Caco-2 (cell line): ENCODE measurements at regions not wholly inside any gene's neighbourhood (a gene's known extent, or its start where the extent isn't known, plus 50 kb on each side); places are given as distances from the start of the nearest gene placed in this dataset.

Source experiments
- BruUV-seq: library from RNA; stranded (reverse); fragments of 400-500 nt; replicated peaks from 2 replicates; lab custom pipeline; 2021; lab: Mats Ljungman, UMichigan
- CTCF ChIA-PET: fragments of 300-600 bp; sonication (Branson Sonifier 250); formaldehyde crosslinking; loops from one replicate; lab custom pipeline; 2022; ENCODE audit warnings: antibody characterized with exemption; lab: Charles Lee
- POLR2A ChIA-PET: fragments of 300-600 bp; sonication (Branson Sonifier 250); formaldehyde crosslinking; loops from one replicate; lab custom pipeline; 2022; ENCODE audit warnings: antibody characterized with exemption; lab: Charles Lee
- DNase-seq, 2 experiments: peaks; one replicate each; pipeline versions ENCODE4 v3.0.0 to v3.0.0-alpha.2; 2020 to 2022
- H3K27me3 ChIP-seq: replicated peaks from 2 replicates; pipeline ENCODE4 v1.6.0; 2011; ENCODE audit warnings: low read length; ENCODE audit not compliant: control insufficient read depth, insufficient read depth
- H3K36me3 ChIP-seq: 2 replicates; pipeline ENCODE4 v1.5.1; 2011; ENCODE audit warnings: low read length; ENCODE audit not compliant: control insufficient read depth, insufficient read depth
- H3K4me1 ChIP-seq: fragments of 250-450 bp; sonication (Bioruptor Pico); 2 replicates; pipeline ENCODE4 v1.5.1; 2020; ENCODE audit warnings: mild to moderate bottlenecking
- H3K4me3 ChIP-seq: 2 replicates; pipeline ENCODE4 v1.5.1; 2011; ENCODE audit warnings: low read depth, mild to moderate bottlenecking, control low read depth, low read length
- H3K9me3 ChIP-seq: fragments of 250-450 bp; sonication (Bioruptor Pico); 2 replicates; pipeline ENCODE4 v1.5.1; 2020; ENCODE audit warnings: mild to moderate bottlenecking, moderate library complexity
- H3K27ac Mint-ChIP-seq: one replicate; pipeline ENCODE4 v1.8.0; 2022; ENCODE audit warnings: mixed read lengths; ENCODE audit not compliant: unreplicated experiment
- H3K27me3 Mint-ChIP-seq: one replicate; pipeline ENCODE4 v1.8.0; 2022; ENCODE audit warnings: mixed read lengths; ENCODE audit not compliant: insufficient read depth, unreplicated experiment
- H3K36me3 Mint-ChIP-seq: one replicate; pipeline ENCODE4 v1.8.0; 2022; ENCODE audit warnings: mild to moderate bottlenecking, mixed read lengths; ENCODE audit not compliant: insufficient read depth, unreplicated experiment
- H3K4me1 Mint-ChIP-seq: one replicate; pipeline ENCODE4 v1.8.0; 2022; ENCODE audit warnings: low read depth, mixed read lengths; ENCODE audit not compliant: unreplicated experiment
- H3K4me3 Mint-ChIP-seq: one replicate; pipeline ENCODE4 v1.8.0; 2022; ENCODE audit warnings: mild to moderate bottlenecking, moderate library complexity, mixed read lengths; ENCODE audit not compliant: unreplicated experiment
- H3K9me3 Mint-ChIP-seq: one replicate; pipeline ENCODE4 v1.8.0; 2022; ENCODE audit warnings: mixed read lengths; ENCODE audit not compliant: unreplicated experiment
- intact Hi-C: fragments of 100-400 bp; cut with micrococcal nuclease; formaldehyde crosslinking; loops from one replicate; pipeline ENCODE4 v1.10.0; 2022; ENCODE audit not compliant: unreplicated experiment
- TF ChIP-seq, protein P1 (sequence below), 2 experiments: fragments of 200-600 bp in 1 of 2; IDR thresholded peaks; 1 replicate in 1 of 2; 2 replicates in 1 of 2; pipeline versions ENCODE4 v1.5.1 to v1.8.0; 2011 to 2022; ENCODE audit warnings: antibody characterized with exemption in 1 of 2, control low read depth in 1 of 2, inconsistent platforms in 1 of 2, low read depth in 1 of 2, low read length in 1 of 2, mild to moderate bottlenecking in 1 of 2, moderate library complexity in 1 of 2; ENCODE audit not compliant: insufficient read depth in 1 of 2, severe bottlenecking in 1 of 2, unreplicated experiment in 1 of 2

DNA sequence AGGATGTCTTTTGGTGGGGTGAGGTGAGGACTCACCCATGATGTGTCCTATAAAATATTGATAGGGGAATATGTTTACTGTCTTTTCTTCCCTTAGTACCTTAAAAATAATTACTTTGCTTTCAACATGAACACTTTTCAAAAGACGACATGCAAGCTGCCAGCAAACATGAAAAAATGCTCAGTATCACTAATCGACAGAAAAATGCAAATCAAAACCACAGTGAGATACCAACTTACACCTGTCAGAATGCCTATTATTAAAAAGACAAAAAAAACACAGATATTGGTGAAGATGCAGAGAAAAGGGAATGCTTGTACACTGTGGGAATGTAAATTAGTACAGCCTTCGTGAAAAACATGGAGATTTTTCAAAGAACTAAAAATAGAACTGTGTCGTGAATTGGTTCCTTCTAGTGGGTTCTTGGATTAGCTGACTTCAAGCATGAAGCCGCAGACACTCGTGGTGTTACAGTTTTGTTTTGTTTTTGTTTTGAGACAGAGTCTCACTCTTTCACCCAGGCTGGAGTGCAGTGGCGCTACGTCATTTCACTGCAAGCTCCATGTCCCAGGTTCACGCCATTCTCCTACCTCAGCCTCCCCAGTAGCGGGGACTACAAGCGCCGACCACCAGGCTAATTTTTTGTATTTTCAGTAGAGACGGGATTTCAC is 160.9 kb downstream of the FGF9 start:
- H3K9me3 ChIP-seq, result no peaks in the 10 kb centered on the region
- no peak overlapping the region for H3K27ac Mint-ChIP-seq
- H3K4me3 ChIP-seq, result no peak overlapping the region
- H3K36me3 ChIP-seq, result no peaks in the 10 kb centered on the region
- no TSS peak for BruUV-seq
- DNase-seq, result no peak
- no peak overlapping the region for H3K4me3 Mint-ChIP-seq
- intact Hi-C loops, result no loop called here
- no peaks in the 10 kb centered on the region for H3K36me3 Mint-ChIP-seq
- peaks cover 13% of the 10 kb centered on the region for H3K9me3 Mint-ChIP-seq
- peaks cover 17% of the 10 kb centered on the region for H3K4me1 Mint-ChIP-seq
- ChIA-PET POLR2A (no interaction called here), CTCF (interaction anchor here (0.6 kb wide), 1 partner anchor 62 kb away, joined by 4 read pairs; no protein-coding TSS in a partner anchor)
- H3K27me3 Mint-ChIP-seq, result no peaks in the 10 kb centered on the region
- H3K4me1 ChIP-seq, result peaks cover 8% of the 10 kb centered on the region; the same call in 1 of the 2 replicates
- TF ChIP-seq, protein P1, sequence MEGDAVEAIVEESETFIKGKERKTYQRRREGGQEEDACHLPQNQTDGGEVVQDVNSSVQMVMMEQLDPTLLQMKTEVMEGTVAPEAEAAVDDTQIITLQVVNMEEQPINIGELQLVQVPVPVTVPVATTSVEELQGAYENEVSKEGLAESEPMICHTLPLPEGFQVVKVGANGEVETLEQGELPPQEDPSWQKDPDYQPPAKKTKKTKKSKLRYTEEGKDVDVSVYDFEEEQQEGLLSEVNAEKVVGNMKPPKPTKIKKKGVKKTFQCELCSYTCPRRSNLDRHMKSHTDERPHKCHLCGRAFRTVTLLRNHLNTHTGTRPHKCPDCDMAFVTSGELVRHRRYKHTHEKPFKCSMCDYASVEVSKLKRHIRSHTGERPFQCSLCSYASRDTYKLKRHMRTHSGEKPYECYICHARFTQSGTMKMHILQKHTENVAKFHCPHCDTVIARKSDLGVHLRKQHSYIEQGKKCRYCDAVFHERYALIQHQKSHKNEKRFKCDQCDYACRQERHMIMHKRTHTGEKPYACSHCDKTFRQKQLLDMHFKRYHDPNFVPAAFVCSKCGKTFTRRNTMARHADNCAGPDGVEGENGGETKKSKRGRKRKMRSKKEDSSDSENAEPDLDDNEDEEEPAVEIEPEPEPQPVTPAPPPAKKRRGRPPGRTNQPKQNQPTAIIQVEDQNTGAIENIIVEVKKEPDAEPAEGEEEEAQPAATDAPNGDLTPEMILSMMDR (IDR thresholded peaks at IDR 0.05; ENCODE audit: insufficient read depth in 1 of 2, low read depth in 1 of 2, low read length in 1 of 2, severe bottlenecking in 1 of 2, unreplicated experiment in 1 of 2), result no peak
- no peaks in the 10 kb centered on the region for H3K27me3 ChIP-seq

DNA sequence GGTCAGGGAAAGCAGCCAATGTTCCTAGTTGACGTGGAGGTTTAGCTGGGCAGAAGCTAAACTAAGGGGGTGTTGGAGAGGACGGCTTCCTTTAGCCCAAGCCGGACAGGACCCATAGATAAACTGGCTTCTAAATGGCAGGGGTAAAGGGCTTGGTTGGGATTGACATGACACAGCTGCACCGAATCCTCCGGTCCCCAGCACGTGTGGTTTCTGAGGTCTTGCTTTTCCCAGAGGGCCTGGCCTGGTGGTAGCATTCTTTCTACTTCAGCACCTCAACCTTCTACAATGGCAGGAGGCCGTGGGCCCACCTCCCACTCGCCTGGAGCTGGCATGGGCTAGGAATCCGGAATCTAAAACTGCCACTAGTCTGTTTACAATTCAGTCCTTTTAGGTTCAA is 163.0 kb downstream of the FGF9 start:
- ChIA-PET CTCF (no interaction called here), POLR2A (no interaction called here)
- TF ChIP-seq, protein P1 (IDR thresholded peaks at IDR 0.05; ENCODE audit: insufficient read depth in 1 of 2, low read depth in 1 of 2, low read length in 1 of 2, severe bottlenecking in 1 of 2, unreplicated experiment in 1 of 2), result no peak
- H3K4me1 ChIP-seq, result peaks cover 25% of the 10 kb centered on the region
- BruUV-seq, result no TSS peak
- H3K4me1 Mint-ChIP-seq, result peaks cover 38% of the 10 kb centered on the region
- H3K9me3 Mint-ChIP-seq, result peaks cover 13% of the 10 kb centered on the region
- no peaks in the 10 kb centered on the region for H3K27me3 ChIP-seq
- no peaks in the 10 kb centered on the region for H3K36me3 ChIP-seq
- no peak overlapping the region for H3K4me3 ChIP-seq
- no peaks in the 10 kb centered on the region for H3K27me3 Mint-ChIP-seq
- no peaks in the 10 kb centered on the region for H3K36me3 Mint-ChIP-seq
- intact Hi-C loops, result no loop called here
- DNase-seq, result no peak
- no peaks in the 10 kb centered on the region for H3K9me3 ChIP-seq
- H3K27ac Mint-ChIP-seq, result no peak overlapping the region
- no peak overlapping the region for H3K4me3 Mint-ChIP-seq

DNA sequence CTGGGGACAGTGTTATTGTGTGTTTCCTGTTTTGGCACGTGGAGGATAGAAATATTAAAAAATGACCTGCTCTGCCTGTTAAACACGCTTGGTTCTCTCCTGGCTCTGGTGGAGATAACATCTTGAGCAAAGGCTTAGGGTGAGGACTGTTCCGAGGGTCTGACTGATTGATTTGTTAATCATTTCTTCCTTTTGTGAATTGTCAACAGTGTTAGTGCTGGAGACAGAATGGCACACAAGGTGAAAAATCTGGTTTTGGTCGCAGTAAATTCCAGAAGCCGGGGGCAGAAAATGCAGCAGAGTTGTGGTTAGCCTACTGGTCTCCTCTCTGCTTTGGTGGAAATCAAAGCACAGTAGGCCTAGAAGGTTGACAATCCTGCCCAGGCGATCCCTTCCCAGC is 163.6 kb downstream of the FGF9 start:
- peaks cover 13% of the 10 kb centered on the region for H3K9me3 Mint-ChIP-seq
- H3K27me3 Mint-ChIP-seq, result no peaks in the 10 kb centered on the region
- H3K27me3 ChIP-seq, result no peaks in the 10 kb centered on the region
- peaks cover 27% of the 10 kb centered on the region for H3K4me1 ChIP-seq
- no peak overlapping the region for H3K4me3 ChIP-seq
- H3K27ac Mint-ChIP-seq, result peak overlapping the region; percentile 42
- H3K9me3 ChIP-seq, result no peaks in the 10 kb centered on the region
- ChIA-PET CTCF (no interaction called here), POLR2A (no interaction called here)
- intact Hi-C loops, result no loop called here
- DNase-seq, result peak in 1 of 2 experiments; percentile 47
- no peak overlapping the region for H3K4me3 Mint-ChIP-seq
- H3K36me3 ChIP-seq, result no peaks in the 10 kb centered on the region
- BruUV-seq, result no TSS peak
- TF ChIP-seq, protein P1 (IDR thresholded peaks at IDR 0.05; ENCODE audit: insufficient read depth in 1 of 2, low read depth in 1 of 2, low read length in 1 of 2, severe bottlenecking in 1 of 2, unreplicated experiment in 1 of 2), result no peak
- peaks cover 40% of the 10 kb centered on the region for H3K4me1 Mint-ChIP-seq
- H3K36me3 Mint-ChIP-seq, result no peaks in the 10 kb centered on the region
